HG03064 (cell line): ENCODE measurements at regions not wholly inside any gene's neighbourhood (a gene's known extent, or its start where the extent isn't known, plus 50 kb on each side); places are given as distances from the start of the nearest gene placed in this dataset.
"Not testable (repeated sequence)": the region's sequence is repeated elsewhere in the genome, so short reads cannot be mapped to it uniquely, and the experiment has no call there.

ENCODE experiments used
- ATAC-seq: cut with Tn5 transposase; IDR thresholded peaks from one replicate; pipeline ENCODE4 v1.9.1; 2021; ENCODE audit warnings: low read depth; ENCODE audit not compliant: unreplicated experiment

GRCh38 chrX:150202641-150203247 is 160.4 kb upstream of the MAMLD1 start:
- no peak for ATAC-seq

GRCh38 chrX:150203248-150203645 is 159.9 kb upstream of the MAMLD1 start:
- no peak for ATAC-seq

- no peak for ATAC-seq
These were observed 158.1 kb upstream of the MAMLD1 start for GRCh38 chrX:150205011-150205410.

GRCh38 chrX:150207733-150208132 is 155.4 kb upstream of the MAMLD1 start:
- no peak for ATAC-seq

- ATAC-seq, result no peak
These were observed 151.1 kb upstream of the MAMLD1 start for GRCh38 chrX:150211988-150212387.

- ATAC-seq, result no peak
These were observed 150.2 kb upstream of the MAMLD1 start for GRCh38 chrX:150212672-150213480.

- no peak for ATAC-seq
These were observed 149.6 kb upstream of the MAMLD1 start for GRCh38 chrX:150213481-150214030.

- not testable (repeated sequence) for ATAC-seq
These were observed 147.1 kb upstream of the MAMLD1 start for GRCh38 chrX:150216000-150216399.

- ATAC-seq, result no peak
These were observed 146.4 kb upstream of the MAMLD1 start for GRCh38 chrX:150216716-150217115.

GRCh38 chrX:150217609-150218008 is 145.5 kb upstream of the MAMLD1 start:
- no peak for ATAC-seq

GRCh38 chrX:150219374-150220185 is 143.5 kb upstream of the MAMLD1 start:
- ATAC-seq, result no peak

- ATAC-seq, result no peak
These were observed 139.7 kb upstream of the MAMLD1 start for GRCh38 chrX:150223176-150224015.

- ATAC-seq, result no peak
These were observed 138.4 kb upstream of the MAMLD1 start for GRCh38 chrX:150224676-150225075.

- no peak for ATAC-seq
These were observed 137.9 kb upstream of the MAMLD1 start for GRCh38 chrX:150225266-150225665.

- ATAC-seq, result no peak
These were observed 137.4 kb upstream of the MAMLD1 start for GRCh38 chrX:150225756-150226155.

GRCh38 chrX:150226223-150226965 is 136.7 kb upstream of the MAMLD1 start:
- ATAC-seq, result no peak

GRCh38 chrX:150227321-150227860 is 135.7 kb upstream of the MAMLD1 start:
- no peak for ATAC-seq

- no peak for ATAC-seq
These were observed 135.2 kb upstream of the MAMLD1 start for GRCh38 chrX:150227873-150228410.

GRCh38 chrX:150228431-150228830 is 134.7 kb upstream of the MAMLD1 start:
- ATAC-seq, result no peak
